HG03521 (cell line): ENCODE measurements at regions not wholly inside any gene's neighbourhood (a gene's known extent, or its start where the extent isn't known, plus 50 kb on each side); places are given as distances from the start of the nearest gene placed in this dataset.
"Not testable (repeated sequence)": the region's sequence is repeated elsewhere in the genome, so short reads cannot be mapped to it uniquely, and the experiment has no call there.

Experiments used
- ATAC-seq: cut with Tn5 transposase; IDR thresholded peaks from one replicate; pipeline ENCODE4 v1.9.1; 2021; ENCODE audit warnings: mild to moderate bottlenecking, moderate library complexity; ENCODE audit not compliant: unreplicated experiment

DNA sequence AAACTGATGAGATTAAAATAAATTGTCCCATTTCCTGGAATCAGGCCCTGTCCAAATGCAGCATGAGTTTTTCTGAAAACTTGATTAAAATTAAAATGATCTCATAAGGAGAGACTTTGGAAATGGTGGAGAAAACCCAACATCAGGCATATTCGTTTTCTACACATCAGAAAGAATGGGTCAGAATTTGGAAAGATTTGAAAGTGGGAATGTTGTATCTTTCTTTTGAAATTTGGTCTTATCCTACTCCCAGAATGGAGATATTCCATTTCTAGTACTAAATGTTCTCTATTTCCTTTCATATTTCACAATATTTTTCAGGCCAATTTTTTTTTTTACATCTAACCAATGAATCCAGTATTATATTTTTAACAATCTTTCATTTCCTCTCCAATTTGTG is 223.9 kb upstream of the RXFP2 start:
- ATAC-seq = no peak

DNA sequence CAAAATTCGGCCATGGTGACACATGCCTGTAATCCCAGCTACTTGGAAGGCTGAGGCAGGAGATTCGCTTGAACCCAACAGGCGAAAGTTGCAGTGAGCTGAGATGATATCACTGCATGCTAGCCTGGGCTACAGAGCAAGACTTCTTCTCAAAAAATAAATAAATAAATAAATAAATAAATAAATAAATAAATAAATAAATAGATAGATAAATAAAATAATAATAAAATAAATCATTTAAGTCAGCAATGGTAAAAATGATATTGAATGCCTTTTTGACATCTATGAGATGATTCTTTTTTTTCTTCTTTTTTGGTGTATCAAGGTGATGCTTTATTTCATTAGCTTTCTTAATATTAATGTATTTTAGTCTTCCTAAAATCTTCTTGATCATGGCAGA is 221.7 kb upstream of the RXFP2 start:
- no peak for ATAC-seq

DNA sequence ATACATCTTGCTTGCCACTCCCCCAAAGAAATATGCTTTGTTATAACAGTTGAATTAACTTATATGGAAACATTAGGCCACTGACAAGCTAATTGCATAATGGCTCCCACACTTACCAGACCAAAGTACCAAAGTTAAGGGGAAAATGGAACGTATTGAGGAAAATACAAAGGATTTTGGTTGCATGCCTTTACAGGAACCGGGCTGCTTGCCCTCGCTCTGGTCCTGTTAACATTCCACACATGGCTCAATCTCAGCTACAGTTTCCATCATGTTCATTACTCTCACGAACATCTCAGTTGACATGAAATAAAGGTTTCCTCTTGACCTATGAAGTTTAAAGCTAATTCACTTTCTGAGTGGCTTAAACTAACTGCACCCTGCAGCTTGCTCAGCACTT is 220.7 kb upstream of the RXFP2 start:
- ATAC-seq = no peak

DNA sequence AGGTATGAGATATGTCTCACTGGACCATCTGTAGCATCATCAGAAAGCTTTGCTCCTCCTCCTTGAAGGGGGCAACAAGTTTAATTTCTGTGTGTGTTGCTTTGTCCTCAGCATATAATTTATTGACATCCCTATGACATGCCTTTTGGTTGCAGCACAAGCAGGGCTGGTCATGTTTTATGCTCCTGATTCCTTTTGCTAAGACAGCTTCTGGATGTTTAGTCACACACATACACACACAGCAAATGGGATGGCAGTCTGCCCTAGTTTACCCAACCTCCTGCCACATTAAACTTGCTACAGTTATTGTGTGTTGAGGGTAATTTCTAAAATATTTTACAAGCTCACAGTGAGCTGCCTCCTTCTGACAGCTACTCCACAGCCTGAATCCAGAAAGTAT is 217.9 kb upstream of the RXFP2 start:
- no peak for ATAC-seq

DNA sequence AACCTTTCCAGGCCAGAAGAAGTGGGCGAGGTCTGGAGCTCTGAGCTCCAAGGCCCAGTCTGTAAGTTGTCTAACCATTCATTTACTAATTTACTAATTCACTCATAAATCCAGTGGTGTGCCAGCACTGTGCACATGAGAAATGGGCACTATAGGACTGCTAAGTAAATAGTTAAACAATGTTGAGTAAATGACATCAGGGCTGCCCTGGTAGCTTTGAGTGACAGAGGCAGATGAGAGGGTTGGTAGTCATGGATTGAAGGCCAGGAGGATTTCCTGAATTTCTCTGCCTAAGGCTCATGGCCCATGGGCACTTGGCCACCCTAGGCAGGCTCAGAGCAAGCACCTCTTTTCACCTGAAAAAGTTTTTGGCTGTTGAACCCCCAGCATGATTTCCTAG is 216.9 kb upstream of the RXFP2 start:
- ATAC-seq = no peak

DNA sequence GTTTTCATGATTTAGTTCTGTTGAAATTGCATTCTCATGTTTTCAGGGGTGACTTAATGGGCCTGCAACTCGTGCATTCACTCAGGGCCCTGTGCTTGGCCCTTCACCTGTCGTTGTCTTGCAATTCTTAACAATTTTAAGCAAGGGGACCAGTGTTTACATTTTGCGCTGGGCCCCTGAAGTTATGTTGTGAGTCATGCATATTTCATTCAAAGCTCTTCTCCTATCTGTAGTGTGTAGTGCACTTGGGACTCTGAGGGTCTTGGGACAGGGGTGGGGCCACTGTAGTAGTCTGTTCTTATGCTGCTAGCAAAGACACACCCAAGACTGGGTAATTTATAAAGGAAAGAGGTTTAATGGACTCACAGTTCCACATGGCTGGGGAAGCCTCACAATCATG is 211.2 kb upstream of the RXFP2 start:
- no peak for ATAC-seq

DNA sequence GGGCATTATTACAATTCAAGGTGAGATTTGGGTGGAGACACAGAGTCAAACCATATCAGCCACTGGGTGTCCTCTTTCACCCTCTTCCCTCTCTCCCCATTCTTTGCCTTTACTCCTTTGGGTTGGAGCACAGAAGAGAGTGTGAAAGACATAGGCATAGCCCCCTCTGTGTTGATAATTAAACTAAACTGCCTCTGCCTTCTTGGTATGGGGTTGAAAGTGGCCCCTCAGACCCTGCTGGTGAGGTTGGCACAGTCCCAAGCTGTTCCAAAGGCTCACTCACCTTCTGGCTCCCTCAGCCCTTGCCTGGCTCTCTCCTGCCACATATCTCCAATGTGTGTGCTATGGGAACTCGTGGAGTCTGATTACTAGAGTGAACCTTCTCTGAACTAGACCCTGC is 210.6 kb upstream of the RXFP2 start:
- no peak for ATAC-seq

DNA sequence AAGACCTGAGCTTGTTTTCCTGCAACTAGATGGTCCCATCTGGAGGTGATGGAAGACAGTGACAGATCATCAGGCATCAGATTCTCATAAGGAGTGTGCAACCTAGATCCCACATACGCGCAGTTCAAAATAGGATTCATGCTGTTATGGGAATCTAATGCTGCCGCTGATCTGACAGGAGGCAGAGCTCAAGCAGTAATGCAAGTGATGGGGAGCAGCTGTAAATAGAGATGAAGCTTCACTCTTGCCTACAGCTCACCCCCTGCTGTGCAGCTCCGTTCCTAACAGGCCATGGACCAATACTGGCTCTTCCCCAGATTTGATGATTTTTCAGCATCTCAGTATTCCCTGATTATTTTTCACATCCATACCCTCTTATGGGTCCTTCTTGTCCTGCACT is 208.4 kb upstream of the RXFP2 start:
- ATAC-seq = no peak

DNA sequence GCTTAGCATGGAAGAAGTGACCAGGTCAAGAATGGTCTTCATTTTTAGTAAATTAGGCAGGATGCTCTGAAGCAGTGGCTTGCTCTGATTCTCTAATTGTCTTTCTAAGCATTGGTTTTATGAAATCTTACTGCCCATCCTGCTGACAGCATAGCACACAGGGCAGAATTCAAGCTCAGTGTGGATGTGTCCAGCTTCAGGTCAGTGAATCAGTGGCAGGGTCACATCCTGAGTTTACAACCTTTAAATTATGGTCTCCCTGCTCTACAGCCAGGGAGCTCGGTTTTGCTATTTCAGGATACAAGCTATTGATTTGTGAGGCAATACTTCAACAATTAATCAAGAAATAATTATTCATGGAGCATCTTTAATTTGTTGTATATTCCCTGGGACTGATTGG is 202.3 kb upstream of the RXFP2 start:
- ATAC-seq = no peak

DNA sequence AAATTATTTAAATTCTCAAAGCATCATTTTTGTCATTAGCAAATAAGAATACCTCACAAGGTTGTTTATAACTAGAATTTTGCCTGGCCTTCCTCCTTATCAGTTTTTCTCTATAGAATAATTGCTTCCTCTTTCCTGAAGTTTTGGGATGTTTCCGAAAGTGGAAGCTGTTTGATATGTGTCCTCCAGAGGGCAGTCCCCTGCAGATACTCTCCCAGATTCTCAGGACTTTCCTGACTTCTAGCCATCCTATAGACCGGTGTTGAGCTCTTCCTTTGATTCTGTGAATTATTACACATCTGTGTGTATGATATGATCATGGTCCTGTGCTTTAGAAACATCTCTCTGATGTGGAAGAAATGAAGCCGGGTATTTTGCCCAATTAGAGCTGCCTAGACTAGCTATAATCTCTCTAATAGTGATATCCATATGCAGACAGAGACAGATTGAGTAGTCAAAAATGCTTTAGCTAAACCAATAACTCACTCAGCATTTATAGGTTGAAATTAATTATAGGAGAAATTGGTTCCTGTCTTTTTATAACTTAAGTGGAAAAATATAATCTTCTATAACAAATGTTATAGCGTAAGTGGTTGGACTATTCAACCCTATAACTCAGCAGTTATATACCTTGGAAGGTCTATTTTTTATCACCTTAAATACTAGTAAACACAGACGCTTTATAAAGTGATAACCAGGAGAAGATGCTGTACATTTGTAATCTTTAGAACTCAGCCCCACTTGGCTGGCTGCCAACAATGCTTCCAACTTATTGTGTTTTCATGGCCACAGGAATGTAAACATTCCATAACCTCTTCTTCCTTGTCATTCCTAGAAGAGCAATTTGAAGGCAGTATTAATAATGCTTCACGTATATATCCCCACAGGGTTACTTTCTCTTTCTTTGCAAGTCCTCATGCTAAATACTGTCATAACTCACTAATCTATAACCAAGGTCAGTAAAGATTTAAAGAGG is 201.0 kb upstream of the RXFP2 start:
- ATAC-seq = no peak

DNA sequence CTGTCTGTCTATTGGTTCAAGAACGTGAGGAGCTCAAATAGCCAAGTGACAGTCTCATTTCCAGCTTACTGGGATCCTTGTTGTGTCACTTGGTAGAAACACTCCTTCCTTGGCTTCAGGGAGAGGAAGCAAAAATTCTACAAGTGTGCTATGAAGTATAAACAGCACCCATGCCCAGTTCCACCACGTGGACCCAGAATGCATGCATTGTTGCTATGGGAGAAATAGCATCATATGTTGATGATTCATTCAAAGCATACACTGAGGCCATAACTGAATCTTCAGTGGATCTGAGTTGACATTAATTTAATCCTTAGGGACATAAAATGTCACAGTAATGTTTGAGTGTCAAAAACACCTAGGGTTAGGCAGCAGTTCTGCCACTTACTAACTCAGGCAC is 199.0 kb upstream of the RXFP2 start:
- no peak for ATAC-seq

DNA sequence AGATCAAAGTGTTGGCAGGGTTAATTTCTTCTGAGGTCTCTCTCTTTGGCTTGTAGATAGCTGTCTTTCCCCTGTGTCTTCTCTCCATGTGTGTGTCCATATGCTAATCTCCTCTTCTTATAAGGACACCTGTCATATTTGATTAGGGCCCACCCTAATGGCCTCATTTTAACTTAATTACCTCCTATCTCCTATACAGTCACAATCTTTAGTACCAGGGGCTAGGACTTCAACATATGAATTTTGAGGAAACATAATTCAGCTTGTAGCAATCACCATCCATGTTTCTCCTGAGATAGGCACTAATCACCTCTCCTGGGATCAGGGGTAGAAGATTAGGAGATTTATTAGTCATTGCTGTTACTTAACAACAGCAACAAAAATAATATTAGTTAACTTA is 196.1 kb upstream of the RXFP2 start:
- no peak for ATAC-seq

DNA sequence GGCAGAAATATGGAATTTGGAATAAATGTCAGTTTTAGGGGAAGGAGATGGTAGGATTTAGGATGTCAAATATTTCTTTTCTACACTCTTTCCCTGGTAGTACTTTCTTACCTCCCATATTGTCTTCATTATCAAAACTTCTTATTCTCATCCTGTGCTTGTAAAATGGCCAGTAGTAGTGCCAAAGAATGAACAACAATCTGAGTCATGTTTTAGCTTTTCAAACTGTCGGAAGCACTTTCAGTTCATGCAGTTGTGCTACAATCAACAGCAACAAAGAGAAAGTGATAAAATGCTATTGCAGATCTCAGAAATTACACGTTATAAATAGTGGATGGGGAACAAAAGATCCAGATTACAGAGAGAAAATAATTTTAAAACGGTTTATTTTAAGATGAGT is 193.7 kb upstream of the RXFP2 start:
- no peak for ATAC-seq

DNA sequence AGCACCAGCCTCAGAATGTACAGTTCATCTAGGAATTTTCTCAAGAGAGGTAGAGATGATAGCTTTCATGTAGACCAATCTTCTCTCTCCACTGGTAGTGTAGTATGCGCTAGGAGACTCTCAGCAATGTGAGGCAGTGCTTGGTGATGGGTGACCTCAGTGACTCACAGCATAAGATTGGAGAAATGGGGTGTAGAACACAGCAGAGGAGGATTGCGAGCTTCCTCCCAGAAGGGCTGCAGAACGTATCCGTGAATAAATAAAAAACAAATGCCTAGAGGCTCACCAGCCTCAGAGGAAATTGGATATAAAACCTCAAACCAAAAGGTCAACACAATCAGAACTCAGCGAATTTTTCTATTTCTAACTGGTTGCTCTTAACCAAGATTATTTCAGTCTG is 182.9 kb upstream of the RXFP2 start:
- no peak for ATAC-seq

DNA sequence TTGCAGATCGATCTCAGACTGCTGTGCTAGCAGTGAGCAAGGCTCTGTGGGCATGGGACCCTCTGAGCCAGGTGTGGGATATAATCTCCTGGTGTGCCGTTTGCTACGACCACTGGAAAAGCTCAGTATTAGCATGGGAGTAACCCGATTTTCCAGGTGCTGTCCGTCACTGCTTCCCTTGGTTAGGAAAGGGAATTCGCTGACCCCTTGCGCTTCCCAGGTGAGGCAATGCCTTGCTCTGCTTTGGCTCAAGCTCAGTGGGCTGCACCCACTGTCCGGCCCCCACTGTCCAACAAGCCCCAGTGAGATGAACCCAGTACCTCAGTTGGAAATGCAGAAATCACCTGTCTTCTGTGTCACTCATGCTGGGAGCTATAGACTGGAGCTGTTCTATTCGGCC is 155.1 kb upstream of the RXFP2 start:
- ATAC-seq = not testable (repeated sequence)

DNA sequence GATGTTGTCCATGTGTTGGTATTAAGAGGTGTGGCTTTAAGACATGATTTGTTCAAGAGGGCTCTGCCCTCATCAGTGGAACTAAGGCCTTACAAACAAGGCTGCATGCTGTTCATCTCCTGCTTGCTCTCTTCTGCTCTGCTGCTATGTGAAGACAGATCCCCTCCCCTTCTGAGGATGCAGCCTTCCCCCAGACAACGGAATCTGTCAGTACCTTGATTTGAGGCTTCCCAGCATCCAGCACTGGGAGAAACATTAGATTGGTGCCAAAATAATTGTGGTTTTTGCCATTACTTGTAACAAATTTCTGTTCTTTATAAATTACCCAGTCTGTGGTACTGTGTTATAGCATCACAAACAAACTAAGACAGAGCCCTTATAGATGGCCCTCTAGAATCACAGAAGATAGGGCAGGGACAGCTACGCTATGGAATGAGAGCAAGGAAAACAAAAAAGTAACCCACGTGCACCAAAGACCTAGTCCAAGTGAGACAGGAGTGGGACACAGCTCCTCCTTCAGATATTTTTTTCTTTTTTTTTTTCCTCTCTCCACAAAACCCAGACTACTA is 151.5 kb upstream of the RXFP2 start:
- no peak for ATAC-seq

DNA sequence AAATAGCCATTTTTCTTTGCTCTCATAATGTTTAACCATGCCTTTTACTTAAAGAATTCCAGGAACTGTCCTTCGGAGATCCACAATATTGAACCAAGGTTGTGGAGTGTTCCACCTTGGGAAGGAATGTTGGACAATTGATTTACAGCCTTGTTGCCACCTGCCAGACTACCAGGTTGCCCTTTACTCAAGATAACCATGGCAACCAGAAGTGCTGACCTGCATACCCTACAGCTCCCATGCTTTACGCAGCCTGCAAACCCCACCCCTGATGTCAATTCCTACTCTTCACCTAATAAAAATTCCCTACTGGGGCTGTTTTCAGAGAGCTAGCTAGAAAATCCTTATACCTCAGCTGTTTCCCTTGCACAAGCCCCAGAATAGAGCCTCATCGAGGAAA is 151.0 kb upstream of the RXFP2 start:
- no peak for ATAC-seq

DNA sequence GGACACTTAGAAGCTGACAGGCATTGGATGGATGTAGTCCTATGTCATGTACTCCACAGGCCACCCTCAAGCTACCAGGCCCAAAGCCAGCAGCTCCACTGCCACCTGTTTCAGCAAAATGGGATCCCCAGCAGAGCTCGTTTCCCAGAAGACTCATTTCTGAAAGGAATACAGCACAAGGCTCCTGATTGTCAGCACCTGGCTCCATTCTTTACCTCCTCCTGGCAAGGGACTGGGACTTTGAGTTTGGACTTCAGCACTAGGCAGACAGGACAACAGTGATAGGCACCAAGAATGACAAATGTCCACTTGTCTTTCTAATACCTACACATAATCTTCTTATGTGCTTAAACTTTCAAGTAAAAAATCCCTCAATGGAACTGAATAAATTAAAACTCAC is 150.4 kb upstream of the RXFP2 start:
- ATAC-seq = no peak

DNA sequence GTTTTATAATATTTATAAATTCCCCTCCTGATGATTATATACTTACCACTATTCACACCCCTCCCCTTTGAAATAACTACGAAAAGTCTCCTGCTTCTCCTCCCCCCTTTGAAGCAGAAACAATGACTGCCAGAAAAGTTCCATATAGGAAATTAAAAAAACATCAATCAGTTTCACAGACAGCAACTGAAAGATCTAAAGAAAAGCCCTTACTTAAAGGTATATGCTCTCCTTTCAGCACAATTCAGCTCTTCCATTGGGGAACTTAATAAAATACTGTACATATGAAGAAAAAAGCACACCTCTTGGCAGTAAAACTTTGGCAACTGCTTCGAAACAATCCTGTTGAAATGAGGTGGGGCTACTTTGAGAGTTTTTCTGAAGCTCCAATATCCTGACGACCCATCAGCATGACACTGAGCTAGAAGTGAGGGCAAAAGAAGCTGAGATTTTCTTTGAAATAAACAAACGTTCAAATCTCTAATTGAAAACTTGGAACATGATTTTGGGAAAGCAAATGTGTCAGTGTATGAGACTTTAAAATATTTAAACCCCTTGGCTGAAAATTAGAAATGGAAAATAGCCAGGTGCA is 147.6 kb upstream of the RXFP2 start:
- ATAC-seq = no peak

DNA sequence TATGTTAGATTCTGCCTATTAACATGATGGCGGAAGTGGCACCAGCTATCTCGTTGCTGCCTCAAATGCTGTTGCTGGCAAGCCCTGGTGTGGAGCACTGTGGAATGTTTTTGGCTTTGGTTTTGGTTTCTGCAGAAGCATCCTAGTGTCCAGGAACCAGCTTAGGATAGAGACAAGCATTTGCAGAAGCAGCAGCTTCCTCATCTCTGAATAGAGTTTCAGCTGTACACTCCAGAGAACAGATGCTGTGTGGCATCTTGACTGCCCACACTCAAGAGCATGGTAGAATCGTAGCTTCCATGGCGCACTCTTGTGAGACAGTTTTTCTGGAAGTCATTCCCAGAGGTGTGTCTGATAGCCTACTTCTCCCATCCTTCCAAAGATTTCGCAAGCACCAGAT is 145.3 kb upstream of the RXFP2 start:
- ATAC-seq = no peak

DNA sequence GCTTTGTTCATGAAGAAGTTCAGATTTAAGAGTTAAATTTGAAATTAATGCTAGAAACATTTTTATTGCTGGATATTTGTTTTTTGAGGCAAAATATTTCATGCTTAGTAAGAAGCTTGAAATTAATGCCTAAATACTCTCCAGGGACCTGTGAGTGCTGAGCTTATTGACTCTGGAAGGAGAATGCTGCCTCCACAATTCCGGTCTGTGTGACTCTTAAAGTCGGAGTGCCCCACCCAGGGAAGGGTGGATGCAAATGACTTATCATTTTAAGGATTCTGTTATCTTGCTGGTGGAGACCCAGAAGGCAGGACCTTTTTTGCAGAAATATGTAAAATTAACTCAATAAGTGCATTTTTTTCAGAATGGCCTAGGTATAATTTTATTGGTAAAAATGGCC is 143.8 kb upstream of the RXFP2 start:
- no peak for ATAC-seq

DNA sequence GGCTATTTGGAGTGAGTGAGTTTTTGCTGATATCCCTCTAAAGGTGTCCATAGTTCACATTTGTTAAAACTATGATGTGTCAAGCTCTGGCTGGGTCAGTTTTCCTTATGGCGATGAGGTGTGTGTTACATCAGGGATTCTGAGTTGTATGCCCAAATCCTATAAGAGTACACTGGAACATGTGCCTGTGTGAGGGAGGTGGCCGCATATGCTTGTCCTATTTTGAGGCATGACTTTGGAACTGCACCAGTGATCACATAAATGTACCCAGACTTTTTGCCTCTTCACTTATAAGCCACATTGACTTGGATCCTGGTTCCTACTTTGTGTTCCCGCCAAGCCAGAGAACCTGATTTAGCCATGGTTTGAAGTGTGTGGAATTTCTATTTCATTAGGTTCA is 140.3 kb upstream of the RXFP2 start:
- no peak for ATAC-seq
